Fibroblast of villous mesenchyme (primary cell): ENCODE measurements at regions not wholly inside any gene's neighbourhood (a gene's known extent, or its start where the extent isn't known, plus 50 kb on each side); places are given as distances from the start of the nearest gene placed in this dataset.

Source experiments
- DNase-seq: peaks from one replicate; pipeline ENCODE4 v3.0.0-alpha.2; 2010; ENCODE audit warnings: low read depth
- H3K4me3 ChIP-seq: 2 replicates; pipeline ENCODE4 v1.5.1; 2011; ENCODE audit warnings: low read depth, mild to moderate bottlenecking, low read length
- TF ChIP-seq, protein P1 (sequence below): IDR thresholded peaks from 2 replicates; pipeline ENCODE4 v1.5.1; 2012; ENCODE audit warnings: low read depth, mild to moderate bottlenecking, low read length; ENCODE audit not compliant: insufficient read depth

GRCh38 chr13:40126306-40127085 lies 471.0 kb downstream of the COG6 start:
- no peak for DNase-seq
- TF ChIP-seq, protein P1, sequence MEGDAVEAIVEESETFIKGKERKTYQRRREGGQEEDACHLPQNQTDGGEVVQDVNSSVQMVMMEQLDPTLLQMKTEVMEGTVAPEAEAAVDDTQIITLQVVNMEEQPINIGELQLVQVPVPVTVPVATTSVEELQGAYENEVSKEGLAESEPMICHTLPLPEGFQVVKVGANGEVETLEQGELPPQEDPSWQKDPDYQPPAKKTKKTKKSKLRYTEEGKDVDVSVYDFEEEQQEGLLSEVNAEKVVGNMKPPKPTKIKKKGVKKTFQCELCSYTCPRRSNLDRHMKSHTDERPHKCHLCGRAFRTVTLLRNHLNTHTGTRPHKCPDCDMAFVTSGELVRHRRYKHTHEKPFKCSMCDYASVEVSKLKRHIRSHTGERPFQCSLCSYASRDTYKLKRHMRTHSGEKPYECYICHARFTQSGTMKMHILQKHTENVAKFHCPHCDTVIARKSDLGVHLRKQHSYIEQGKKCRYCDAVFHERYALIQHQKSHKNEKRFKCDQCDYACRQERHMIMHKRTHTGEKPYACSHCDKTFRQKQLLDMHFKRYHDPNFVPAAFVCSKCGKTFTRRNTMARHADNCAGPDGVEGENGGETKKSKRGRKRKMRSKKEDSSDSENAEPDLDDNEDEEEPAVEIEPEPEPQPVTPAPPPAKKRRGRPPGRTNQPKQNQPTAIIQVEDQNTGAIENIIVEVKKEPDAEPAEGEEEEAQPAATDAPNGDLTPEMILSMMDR: no peak
- H3K4me3 ChIP-seq: no peak overlapping the region

DNA sequence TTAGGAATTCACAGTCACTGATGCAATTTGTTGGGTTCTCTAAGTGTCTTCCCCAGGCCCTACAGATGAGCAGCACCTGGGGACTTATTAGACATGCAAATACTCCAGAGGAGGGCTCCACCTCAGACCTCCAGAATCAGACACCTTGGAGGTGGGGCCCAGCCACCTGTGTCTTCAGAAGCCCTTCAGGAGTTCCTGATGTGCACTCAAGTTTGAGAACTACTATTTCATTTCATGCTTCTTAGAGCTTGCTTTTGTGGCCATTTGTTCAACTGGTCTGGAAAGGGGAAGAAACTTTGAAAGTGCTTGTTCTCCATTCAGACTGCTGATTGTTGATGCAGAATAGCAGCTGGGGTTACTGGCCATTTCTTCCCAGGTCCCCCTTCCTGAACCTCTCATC lies 472.0 kb downstream of the COG6 start:
- TF ChIP-seq, protein P1: no peak
- H3K4me3 ChIP-seq: no peak overlapping the region
- no peak for DNase-seq

DNA sequence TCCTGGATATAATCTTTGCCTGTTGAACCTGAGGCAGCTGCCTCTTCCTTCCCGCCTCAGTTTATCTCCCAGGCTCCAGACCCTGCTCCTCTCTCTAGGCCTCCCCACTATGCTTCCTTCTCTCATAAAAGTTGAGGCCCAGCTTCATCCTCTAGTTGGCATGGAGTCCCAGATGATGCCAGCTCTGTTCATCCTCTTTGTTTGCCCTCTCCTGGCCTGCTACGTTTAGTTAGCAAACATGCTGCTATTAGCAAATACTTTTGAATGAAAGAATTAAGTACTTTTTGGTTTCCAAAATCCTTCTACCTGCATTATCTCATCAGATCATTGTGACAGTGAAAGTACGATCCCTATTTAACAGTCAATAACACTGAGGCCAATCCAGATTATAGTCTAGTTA lies 472.5 kb downstream of the COG6 start:
- no peak for DNase-seq
- H3K4me3 ChIP-seq: no peak overlapping the region
- TF ChIP-seq, protein P1: no peak

DNA sequence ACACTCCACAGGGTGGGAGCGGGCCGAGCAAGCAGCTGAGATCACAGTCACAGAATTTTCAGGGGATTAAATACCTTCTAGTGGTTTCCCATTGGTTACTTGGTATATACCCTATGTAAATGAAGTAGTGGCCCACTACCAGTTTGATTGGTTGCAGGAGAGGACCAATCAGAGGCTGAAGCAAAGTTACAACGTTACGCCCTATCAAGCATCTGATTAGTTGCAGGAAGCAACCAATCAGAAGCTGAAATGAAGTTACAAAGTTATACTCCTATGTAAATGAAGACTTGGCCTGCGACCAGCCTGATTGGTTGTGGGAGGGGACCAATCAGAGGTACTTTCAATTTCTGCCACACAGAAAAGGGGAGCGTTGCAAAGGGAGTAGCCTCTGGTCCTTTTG lies 474.0 kb downstream of the COG6 start:
- no peak overlapping the region for H3K4me3 ChIP-seq

GRCh38 chr13:40130871-40131636 lies 475.6 kb downstream of the COG6 start:
- H3K4me3 ChIP-seq: no peak overlapping the region
- TF ChIP-seq, protein P1: no peak
- peak; percentile 89 for DNase-seq

More for the DNA sequence above, 474.0 kb downstream of the COG6 start:
- no peak for DNase-seq
- TF ChIP-seq, protein P1: no peak

- TF ChIP-seq, protein P1: no peak
- no peak overlapping the region for H3K4me3 ChIP-seq
- no peak for DNase-seq
These were observed 476.8 kb downstream of the COG6 start for GRCh38 chr13:40132249-40132648.
